H1 (cell line): ENCODE measurements at regions not wholly inside any gene's neighbourhood (a gene's known extent, or its start where the extent isn't known, plus 50 kb on each side); places are given as distances from the start of the nearest gene placed in this dataset.

Source experiments
- RAD21 ChIP-seq, 2 experiments: IDR thresholded peaks in 1 of 2; conservative IDR thresholded peaks in 1 of 2; 2 replicates each; pipeline ENCODE4 v1.6.1; 2011; ENCODE audit warnings: low read depth in 2 of 2, low read length in 2 of 2, improper control_type of control experiment in 1 of 2, inconsistent platforms in 1 of 2, mild to moderate bottlenecking in 1 of 2, moderate library complexity in 1 of 2
- SP2 ChIP-seq: IDR thresholded peaks from 2 replicates; pipeline ENCODE4 v1.6.1; 2012; ENCODE audit warnings: mild to moderate bottlenecking, low read length, inconsistent platforms

DNA sequence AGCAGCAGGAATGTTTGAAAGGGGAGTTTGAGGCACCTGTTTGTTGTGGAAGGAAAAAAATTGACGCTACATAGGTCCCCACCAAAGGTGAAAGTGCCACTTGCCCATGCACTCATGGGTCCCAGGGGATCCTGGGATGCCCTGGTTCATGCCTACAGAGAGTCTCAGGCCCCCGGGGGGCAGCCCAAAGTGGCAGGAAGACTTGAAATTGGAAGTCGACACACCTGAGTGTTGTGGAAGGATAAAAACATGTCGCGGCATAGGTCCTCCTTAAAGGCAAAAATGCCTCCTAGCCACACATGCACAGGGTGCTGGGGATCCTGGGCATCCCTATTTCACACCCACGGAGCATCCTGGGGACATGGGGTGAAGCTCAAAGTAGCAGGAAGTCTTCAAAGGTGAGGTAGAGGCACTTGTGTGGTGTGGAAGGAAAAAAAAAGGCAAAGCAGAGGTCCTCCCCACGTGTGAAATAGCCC is 576.1 kb downstream of the ALG10 start (continued):
- TF ChIP-seq RAD21 (IDR thresholded peaks at IDR 0.05 in 1 of 2, conservative IDR thresholded peaks at IDR 0.05 in 1 of 2; ENCODE audit: low read depth in 2 of 2, low read length in 2 of 2), result no peak
- TF ChIP-seq SP2, result no peak
